ENCODE measurements at regions not wholly inside any gene's neighbourhood (a gene's known extent, or its start where the extent isn't known, plus 50 kb on each side); places are given as distances from the start of the nearest gene placed in this dataset.

DNA sequence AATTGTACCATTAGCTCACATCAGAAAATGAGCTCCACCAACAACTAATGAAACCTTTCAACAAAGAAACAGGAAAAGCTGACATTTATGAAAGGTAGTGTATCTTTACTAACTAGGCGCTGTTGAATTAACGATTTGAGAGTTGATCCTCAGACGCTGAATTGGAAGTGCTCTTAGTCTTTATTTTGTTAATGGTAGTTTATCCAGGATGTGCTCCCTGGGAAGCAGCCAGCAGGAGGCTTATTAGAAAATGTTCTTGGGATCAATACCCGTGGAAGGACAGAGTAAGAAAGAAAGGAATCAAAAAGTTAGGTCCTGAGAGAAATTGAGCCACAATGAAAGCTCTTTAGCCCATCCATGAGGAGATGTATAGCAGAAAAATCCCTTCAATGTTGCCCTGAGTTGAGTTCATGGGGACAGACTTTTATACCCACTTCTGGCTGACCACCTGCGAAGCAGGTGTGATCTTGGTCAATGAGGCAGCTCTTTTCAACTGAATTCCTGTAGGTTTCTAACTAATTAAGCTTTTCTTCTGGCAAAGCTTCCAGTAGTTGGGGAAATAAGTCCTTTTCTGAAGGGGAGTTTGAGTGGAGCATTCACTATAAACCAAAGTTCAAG lies 492.6 kb upstream of the REG3G start:
- H3K27ac ChIP-seq, result no peak overlapping the region
- TF ChIP-seq, protein P1, sequence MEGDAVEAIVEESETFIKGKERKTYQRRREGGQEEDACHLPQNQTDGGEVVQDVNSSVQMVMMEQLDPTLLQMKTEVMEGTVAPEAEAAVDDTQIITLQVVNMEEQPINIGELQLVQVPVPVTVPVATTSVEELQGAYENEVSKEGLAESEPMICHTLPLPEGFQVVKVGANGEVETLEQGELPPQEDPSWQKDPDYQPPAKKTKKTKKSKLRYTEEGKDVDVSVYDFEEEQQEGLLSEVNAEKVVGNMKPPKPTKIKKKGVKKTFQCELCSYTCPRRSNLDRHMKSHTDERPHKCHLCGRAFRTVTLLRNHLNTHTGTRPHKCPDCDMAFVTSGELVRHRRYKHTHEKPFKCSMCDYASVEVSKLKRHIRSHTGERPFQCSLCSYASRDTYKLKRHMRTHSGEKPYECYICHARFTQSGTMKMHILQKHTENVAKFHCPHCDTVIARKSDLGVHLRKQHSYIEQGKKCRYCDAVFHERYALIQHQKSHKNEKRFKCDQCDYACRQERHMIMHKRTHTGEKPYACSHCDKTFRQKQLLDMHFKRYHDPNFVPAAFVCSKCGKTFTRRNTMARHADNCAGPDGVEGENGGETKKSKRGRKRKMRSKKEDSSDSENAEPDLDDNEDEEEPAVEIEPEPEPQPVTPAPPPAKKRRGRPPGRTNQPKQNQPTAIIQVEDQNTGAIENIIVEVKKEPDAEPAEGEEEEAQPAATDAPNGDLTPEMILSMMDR (conservative IDR thresholded peaks at IDR 0.05; ENCODE audit: low read depth), result no peak
- CTCF ChIA-PET, result no interaction called here
- no peak for DNase-seq (ENCODE audit: low spot score)
- POLR2A ChIA-PET (ENCODE audit: low non-redundant PET), result no interaction called here

DNA sequence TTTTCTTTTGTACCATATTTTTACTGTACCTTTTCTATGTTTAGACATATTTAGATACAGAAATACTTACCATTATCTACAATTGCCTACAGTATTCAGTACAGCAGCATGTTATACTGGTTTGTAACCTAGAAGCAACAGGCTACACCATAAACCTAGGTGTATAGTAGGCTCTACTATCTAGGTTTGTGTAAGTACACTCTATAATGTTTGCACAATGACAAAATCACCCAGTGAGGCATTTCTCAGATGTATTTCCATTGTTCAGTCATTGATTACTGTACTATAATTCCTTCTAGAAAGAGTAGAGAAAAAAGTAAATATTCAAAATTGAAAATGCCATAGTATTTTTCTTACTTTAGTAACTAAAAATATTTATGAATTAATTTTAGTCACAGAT lies 490.1 kb upstream of the REG3G start:
- POLR2A ChIA-PET (ENCODE audit: low non-redundant PET), result no interaction called here
- H3K27ac ChIP-seq, result no peak overlapping the region
- CTCF ChIA-PET, result interaction anchor here (1.2 kb wide), 1 partner anchor 9 kb away, joined by 3 read pairs; no protein-coding TSS in a partner anchor
- DNase-seq (ENCODE audit: low spot score), result no peak
- TF ChIP-seq, protein P1 (conservative IDR thresholded peaks at IDR 0.05; ENCODE audit: low read depth), result no peak

- TF ChIP-seq, protein P1 (conservative IDR thresholded peaks at IDR 0.05; ENCODE audit: low read depth), result no peak
- no peak for DNase-seq (ENCODE audit: low spot score)
- no peak overlapping the region for H3K27ac ChIP-seq
- POLR2A ChIA-PET (ENCODE audit: low non-redundant PET), result no interaction called here
- CTCF ChIA-PET, result interaction anchor here (0.9 kb wide), 1 partner anchor 54 kb away, joined by 4 read pairs; no protein-coding TSS in a partner anchor
Observed at GRCh38 chr2:78538322-78538721, 487.2 kb upstream of the REG3G start.

- DNase-seq (ENCODE audit: low spot score), result no peak
- CTCF ChIA-PET, result no interaction called here
- H3K27ac ChIP-seq, result no peak overlapping the region
- TF ChIP-seq, protein P1 (conservative IDR thresholded peaks at IDR 0.05; ENCODE audit: low read depth), result no peak
- POLR2A ChIA-PET (ENCODE audit: low non-redundant PET), result no interaction called here
Observed at GRCh38 chr2:78540255-78540654, 485.2 kb upstream of the REG3G start.

- ChIA-PET CTCF (interaction anchor here (0.9 kb wide), 1 partner anchor 16 kb away, joined by 3 read pairs; no protein-coding TSS in a partner anchor), POLR2A (ENCODE audit: low non-redundant PET) (no interaction called here)
- H3K27ac ChIP-seq, result no peak overlapping the region
- no peak for DNase-seq (ENCODE audit: low spot score)
- TF ChIP-seq, protein P1 (conservative IDR thresholded peaks at IDR 0.05; ENCODE audit: low read depth), result no peak
Observed at GRCh38 chr2:78541088-78541450, 484.4 kb upstream of the REG3G start.

DNA sequence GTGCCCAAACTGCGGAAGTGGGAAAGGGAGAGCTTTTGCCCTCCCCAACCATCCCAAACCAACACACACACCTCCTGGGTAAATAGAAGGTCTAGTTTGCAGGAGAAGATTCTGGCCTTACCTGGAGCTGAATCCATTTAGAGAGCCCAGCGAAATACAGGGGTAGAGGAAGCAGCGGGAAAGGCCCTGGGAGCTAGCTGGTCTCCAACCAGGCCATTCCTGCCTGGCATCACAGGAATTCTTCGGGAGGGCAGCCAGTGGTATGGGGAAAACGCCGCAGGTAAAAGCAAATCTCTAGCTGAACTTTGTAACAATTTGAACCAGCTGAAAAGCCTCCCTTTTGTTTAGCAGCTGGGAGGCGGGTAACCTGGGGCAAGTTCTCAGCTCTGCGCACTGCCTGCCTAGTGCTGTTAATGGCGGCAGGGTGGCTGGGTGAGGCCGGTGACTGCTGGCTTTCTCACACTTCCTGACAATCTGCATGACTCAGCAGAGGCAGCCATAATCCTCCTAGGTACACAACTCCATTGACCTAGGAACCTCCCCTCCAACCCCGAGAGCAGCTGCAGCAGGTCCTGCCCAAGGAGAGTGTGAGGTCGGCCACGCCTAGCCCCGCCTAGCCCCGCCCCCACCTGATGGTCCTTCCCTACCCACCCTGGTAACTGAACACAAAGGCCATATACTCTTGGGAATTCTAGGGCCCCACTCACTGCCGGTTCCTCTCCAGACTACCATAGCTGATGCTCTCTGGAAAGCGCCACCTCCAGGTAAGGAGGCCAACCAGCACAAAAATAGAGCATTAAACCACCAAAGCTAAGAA lies 483.8 kb upstream of the REG3G start:
- ChIA-PET POLR2A (ENCODE audit: low non-redundant PET) (no interaction called here), CTCF (interaction anchor here (0.6 to 0.9 kb wide), 2 partner anchors 16 to 688 kb away, joined by 3 read pairs; no protein-coding TSS in a partner anchor)
- no peak for DNase-seq (ENCODE audit: low spot score)
- TF ChIP-seq, protein P1 (conservative IDR thresholded peaks at IDR 0.05; ENCODE audit: low read depth), result no peak
- no peak overlapping the region for H3K27ac ChIP-seq

All from RWPE1 (cell line).